ENCODE measurements at regions not wholly inside any gene's neighbourhood (a gene's known extent, or its start where the extent isn't known, plus 50 kb on each side); places are given as distances from the start of the nearest gene placed in this dataset.

- TF ChIP-seq CTCF (IDR thresholded peaks at IDR 0.05; ENCODE audit: borderline replicate concordance, control extremely low read depth, extremely low read depth, insufficient read depth, missing control alignments): no peak
- DNase-seq (ENCODE audit: low spot score): no peak
- in situ Hi-C loops (cut with MboI; ENCODE audit: low sequenced_read_pairs, unreplicated experiment): no loop called here
Measured at GRCh38 chr17:77722366-77722765, 236.1 kb upstream of the TNRC6C start.

- in situ Hi-C loops (cut with MboI; ENCODE audit: low sequenced_read_pairs, unreplicated experiment): no loop called here
- no peak for DNase-seq (ENCODE audit: low spot score)
- TF ChIP-seq CTCF (IDR thresholded peaks at IDR 0.05; ENCODE audit: borderline replicate concordance, control extremely low read depth, extremely low read depth, insufficient read depth, missing control alignments): no peak
Measured at GRCh38 chr17:77723071-77723908, 235.2 kb upstream of the TNRC6C start.

- no peak for TF ChIP-seq CTCF (IDR thresholded peaks at IDR 0.05; ENCODE audit: borderline replicate concordance, control extremely low read depth, extremely low read depth, insufficient read depth, missing control alignments)
- DNase-seq (ENCODE audit: low spot score): no peak
- in situ Hi-C loops (cut with MboI; ENCODE audit: low sequenced_read_pairs, unreplicated experiment): no loop called here
Measured at GRCh38 chr17:77723909-77724875, 234.3 kb upstream of the TNRC6C start.

- TF ChIP-seq CTCF (IDR thresholded peaks at IDR 0.05; ENCODE audit: borderline replicate concordance, control extremely low read depth, extremely low read depth, insufficient read depth, missing control alignments): no peak
- in situ Hi-C loops (cut with MboI; ENCODE audit: low sequenced_read_pairs, unreplicated experiment): no loop called here
- no peak for DNase-seq (ENCODE audit: low spot score)
Measured at GRCh38 chr17:77724876-77725615, 233.5 kb upstream of the TNRC6C start.

GRCh38 chr17:77725846-77726245 is 232.7 kb upstream of the TNRC6C start:
- in situ Hi-C loops (cut with MboI; ENCODE audit: low sequenced_read_pairs, unreplicated experiment): no loop called here
- no peak for DNase-seq (ENCODE audit: low spot score)
- TF ChIP-seq CTCF (IDR thresholded peaks at IDR 0.05; ENCODE audit: borderline replicate concordance, control extremely low read depth, extremely low read depth, insufficient read depth, missing control alignments): no peak

- in situ Hi-C loops (cut with MboI; ENCODE audit: low sequenced_read_pairs, unreplicated experiment): no loop called here
- no peak for DNase-seq (ENCODE audit: low spot score)
- no peak for TF ChIP-seq CTCF (IDR thresholded peaks at IDR 0.05; ENCODE audit: borderline replicate concordance, control extremely low read depth, extremely low read depth, insufficient read depth, missing control alignments)
Measured at GRCh38 chr17:77726549-77727006, 231.9 kb upstream of the TNRC6C start.
